ENCODE measurements at regions not wholly inside any gene's neighbourhood (a gene's known extent, or its start where the extent isn't known, plus 50 kb on each side); places are given as distances from the start of the nearest gene placed in this dataset.

- TF ChIP-seq CTCF (conservative IDR thresholded peaks at IDR 0.05; ENCODE audit: low read length): no peak
- TF ChIP-seq EZH2phosphoT487 (IDR thresholded peaks at IDR 0.05; ENCODE audit: borderline replicate concordance): no peak
Observed at GRCh38 chr21:35635261-35635660, 425.1 kb downstream of the SETD4 start.
